PFSK-1 (cell line): ENCODE measurements at regions not wholly inside any gene's neighbourhood (a gene's known extent, or its start where the extent isn't known, plus 50 kb on each side); places are given as distances from the start of the nearest gene placed in this dataset.

Experiments
- FOXP2 ChIP-seq: optimal IDR thresholded peaks from 2 replicates; pipeline ENCODE3; 2011; ENCODE audit warnings: borderline replicate concordance, control low read depth, inconsistent platforms; ENCODE audit not compliant: insufficient read depth; ENCODE audit errors: extremely low read length, extremely low read depth
- POLR2AphosphoS5 ChIP-seq: IDR thresholded peaks from 2 replicates; pipeline ENCODE4 v1.6.1; 2012; ENCODE audit warnings: low read depth, mild to moderate bottlenecking, control low read depth, low read length, moderate library complexity
- SIN3A ChIP-seq: IDR thresholded peaks from 2 replicates; pipeline ENCODE4 v1.6.1; 2012; ENCODE audit warnings: mild to moderate bottlenecking, low read length, moderate library complexity, borderline replicate concordance; ENCODE audit not compliant: insufficient read depth
- TAF1 ChIP-seq: IDR thresholded peaks from 2 replicates; pipeline ENCODE4 v1.6.1; 2012; ENCODE audit warnings: low read length, control low read depth, borderline replicate concordance; ENCODE audit not compliant: insufficient read depth
- TF ChIP-seq, protein P1 (sequence below), 2 experiments: IDR thresholded peaks; 2 replicates each; pipeline versions ENCODE4 v1.6.1 to v1.8.0; 2011 to 2012; ENCODE audit warnings: low read depth in 2 of 2, low read length in 2 of 2, control low read depth in 1 of 2, inconsistent platforms in 1 of 2, mild to moderate bottlenecking in 1 of 2, moderate library complexity in 1 of 2; ENCODE audit not compliant: insufficient read depth in 1 of 2

DNA sequence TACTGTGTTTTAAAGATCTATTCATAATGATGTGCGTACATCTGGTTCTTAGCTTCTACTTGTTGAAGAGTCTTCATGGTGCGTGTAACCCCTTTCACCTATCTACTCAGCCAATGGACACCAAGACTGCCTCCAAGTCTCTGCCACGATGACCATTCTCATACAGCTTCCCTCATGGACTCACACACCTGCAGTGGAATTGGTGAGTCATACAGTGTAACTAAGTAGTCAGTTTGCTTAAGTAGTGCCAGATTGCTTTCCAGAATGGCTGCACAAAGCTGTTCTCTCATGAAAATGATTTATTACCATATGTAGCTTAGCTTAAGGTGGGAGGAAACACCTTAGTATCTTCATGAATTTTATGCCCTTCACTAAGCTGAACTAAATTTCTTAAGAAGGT lies 112.3 kb downstream of the AKAP11 start:
- TF ChIP-seq, protein P1, sequence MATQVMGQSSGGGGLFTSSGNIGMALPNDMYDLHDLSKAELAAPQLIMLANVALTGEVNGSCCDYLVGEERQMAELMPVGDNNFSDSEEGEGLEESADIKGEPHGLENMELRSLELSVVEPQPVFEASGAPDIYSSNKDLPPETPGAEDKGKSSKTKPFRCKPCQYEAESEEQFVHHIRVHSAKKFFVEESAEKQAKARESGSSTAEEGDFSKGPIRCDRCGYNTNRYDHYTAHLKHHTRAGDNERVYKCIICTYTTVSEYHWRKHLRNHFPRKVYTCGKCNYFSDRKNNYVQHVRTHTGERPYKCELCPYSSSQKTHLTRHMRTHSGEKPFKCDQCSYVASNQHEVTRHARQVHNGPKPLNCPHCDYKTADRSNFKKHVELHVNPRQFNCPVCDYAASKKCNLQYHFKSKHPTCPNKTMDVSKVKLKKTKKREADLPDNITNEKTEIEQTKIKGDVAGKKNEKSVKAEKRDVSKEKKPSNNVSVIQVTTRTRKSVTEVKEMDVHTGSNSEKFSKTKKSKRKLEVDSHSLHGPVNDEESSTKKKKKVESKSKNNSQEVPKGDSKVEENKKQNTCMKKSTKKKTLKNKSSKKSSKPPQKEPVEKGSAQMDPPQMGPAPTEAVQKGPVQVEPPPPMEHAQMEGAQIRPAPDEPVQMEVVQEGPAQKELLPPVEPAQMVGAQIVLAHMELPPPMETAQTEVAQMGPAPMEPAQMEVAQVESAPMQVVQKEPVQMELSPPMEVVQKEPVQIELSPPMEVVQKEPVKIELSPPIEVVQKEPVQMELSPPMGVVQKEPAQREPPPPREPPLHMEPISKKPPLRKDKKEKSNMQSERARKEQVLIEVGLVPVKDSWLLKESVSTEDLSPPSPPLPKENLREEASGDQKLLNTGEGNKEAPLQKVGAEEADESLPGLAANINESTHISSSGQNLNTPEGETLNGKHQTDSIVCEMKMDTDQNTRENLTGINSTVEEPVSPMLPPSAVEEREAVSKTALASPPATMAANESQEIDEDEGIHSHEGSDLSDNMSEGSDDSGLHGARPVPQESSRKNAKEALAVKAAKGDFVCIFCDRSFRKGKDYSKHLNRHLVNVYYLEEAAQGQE (IDR thresholded peaks at IDR 0.05; ENCODE audit: insufficient read depth in 1 of 2, low read depth in 2 of 2, low read length in 2 of 2): no peak
- no peak for TF ChIP-seq SIN3A
- TF ChIP-seq POLR2AphosphoS5: no peak
- no peak for TF ChIP-seq TAF1
- no peak for TF ChIP-seq FOXP2
